ENCODE measurements at regions not wholly inside any gene's neighbourhood (a gene's known extent, or its start where the extent isn't known, plus 50 kb on each side); places are given as distances from the start of the nearest gene placed in this dataset.

DNA sequence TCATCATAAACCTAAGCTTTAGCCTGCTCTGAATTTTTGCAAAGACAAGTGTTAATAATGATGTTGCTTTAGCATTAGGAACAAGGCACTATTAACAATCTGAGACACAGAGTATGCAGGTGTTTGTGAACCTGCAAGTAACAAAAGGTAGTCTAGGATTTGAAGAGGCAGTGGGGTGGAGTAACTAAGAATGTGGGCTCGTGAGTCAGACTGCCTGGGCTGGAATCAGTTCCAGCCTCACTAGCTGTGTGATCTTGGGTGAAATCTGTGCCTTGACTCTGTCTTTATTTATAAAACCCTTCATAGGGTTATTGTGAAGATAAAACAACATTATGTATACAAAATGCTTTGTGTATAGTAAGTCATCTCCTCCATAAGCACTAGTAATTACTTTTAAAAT is 610.6 kb upstream of the CFAP20DC start:
- DNase-seq (ENCODE audit: low read depth): no peak
- H3K4me3 ChIP-seq (ENCODE audit: low read depth, low read length): no peak overlapping the region
- TF ChIP-seq, protein P1, sequence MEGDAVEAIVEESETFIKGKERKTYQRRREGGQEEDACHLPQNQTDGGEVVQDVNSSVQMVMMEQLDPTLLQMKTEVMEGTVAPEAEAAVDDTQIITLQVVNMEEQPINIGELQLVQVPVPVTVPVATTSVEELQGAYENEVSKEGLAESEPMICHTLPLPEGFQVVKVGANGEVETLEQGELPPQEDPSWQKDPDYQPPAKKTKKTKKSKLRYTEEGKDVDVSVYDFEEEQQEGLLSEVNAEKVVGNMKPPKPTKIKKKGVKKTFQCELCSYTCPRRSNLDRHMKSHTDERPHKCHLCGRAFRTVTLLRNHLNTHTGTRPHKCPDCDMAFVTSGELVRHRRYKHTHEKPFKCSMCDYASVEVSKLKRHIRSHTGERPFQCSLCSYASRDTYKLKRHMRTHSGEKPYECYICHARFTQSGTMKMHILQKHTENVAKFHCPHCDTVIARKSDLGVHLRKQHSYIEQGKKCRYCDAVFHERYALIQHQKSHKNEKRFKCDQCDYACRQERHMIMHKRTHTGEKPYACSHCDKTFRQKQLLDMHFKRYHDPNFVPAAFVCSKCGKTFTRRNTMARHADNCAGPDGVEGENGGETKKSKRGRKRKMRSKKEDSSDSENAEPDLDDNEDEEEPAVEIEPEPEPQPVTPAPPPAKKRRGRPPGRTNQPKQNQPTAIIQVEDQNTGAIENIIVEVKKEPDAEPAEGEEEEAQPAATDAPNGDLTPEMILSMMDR (IDR thresholded peaks at IDR 0.05; ENCODE audit: insufficient read depth, low read depth, low read length, missing control alignments): no peak

DNA sequence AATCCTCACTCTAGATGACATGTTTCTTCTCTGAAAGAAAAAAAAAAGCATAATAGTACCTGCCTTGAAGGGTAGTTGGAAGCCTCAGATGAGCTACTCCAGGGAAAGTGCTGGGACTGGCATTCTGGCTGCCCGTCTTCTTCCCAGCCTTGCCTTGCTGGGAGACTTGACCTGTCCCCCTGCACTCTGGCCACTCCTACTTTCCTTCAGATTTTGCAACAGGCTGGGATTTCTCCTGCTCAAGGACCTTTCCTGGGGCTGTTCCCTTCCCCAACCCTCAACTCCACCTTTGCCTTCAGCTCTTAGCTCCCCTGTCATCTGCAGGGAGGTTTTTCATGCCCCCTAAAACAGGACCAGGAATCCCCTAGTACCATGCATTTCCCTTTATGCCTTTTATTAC is 609.9 kb upstream of the CFAP20DC start:
- H3K4me3 ChIP-seq (ENCODE audit: low read depth, low read length): no peak overlapping the region
- TF ChIP-seq, protein P1 (IDR thresholded peaks at IDR 0.05; ENCODE audit: insufficient read depth, low read depth, low read length, missing control alignments): no peak
- no peak for DNase-seq (ENCODE audit: low read depth)

GRCh38 chr3:59658866-59659265 is 609.0 kb upstream of the CFAP20DC start:
- no peak for DNase-seq (ENCODE audit: low read depth)
- TF ChIP-seq, protein P1 (IDR thresholded peaks at IDR 0.05; ENCODE audit: insufficient read depth, low read depth, low read length, missing control alignments): no peak
- no peak overlapping the region for H3K4me3 ChIP-seq (ENCODE audit: low read depth, low read length)

DNA sequence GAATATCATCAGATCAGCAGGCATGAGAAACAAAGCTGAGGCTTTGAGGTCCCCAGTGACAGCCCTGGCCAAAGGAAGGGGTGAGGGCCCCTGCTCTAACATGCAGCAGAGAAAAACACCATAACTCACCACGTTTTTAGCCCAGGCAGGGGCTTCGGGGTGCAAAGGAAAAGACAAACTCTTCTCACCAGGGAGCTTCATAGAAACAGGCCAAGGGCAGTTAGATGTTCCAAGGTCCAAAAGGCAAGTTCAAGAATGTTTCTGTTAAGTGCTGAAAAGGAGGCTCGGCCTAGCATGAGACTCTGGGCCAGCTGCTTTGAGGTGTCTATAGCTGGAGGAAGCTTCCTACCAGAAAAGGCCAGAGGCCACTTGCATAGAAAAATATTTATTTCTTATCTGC is 608.4 kb upstream of the CFAP20DC start:
- DNase-seq (ENCODE audit: low read depth): no peak
- TF ChIP-seq, protein P1 (IDR thresholded peaks at IDR 0.05; ENCODE audit: insufficient read depth, low read depth, low read length, missing control alignments): no peak
- H3K4me3 ChIP-seq (ENCODE audit: low read depth, low read length): no peak overlapping the region

- DNase-seq (ENCODE audit: low read depth): no peak
- TF ChIP-seq, protein P1 (IDR thresholded peaks at IDR 0.05; ENCODE audit: insufficient read depth, low read depth, low read length, missing control alignments): no peak
- no peak overlapping the region for H3K4me3 ChIP-seq (ENCODE audit: low read depth, low read length)
Measured at GRCh38 chr3:59655418-59656015, 605.7 kb upstream of the CFAP20DC start.

DNA sequence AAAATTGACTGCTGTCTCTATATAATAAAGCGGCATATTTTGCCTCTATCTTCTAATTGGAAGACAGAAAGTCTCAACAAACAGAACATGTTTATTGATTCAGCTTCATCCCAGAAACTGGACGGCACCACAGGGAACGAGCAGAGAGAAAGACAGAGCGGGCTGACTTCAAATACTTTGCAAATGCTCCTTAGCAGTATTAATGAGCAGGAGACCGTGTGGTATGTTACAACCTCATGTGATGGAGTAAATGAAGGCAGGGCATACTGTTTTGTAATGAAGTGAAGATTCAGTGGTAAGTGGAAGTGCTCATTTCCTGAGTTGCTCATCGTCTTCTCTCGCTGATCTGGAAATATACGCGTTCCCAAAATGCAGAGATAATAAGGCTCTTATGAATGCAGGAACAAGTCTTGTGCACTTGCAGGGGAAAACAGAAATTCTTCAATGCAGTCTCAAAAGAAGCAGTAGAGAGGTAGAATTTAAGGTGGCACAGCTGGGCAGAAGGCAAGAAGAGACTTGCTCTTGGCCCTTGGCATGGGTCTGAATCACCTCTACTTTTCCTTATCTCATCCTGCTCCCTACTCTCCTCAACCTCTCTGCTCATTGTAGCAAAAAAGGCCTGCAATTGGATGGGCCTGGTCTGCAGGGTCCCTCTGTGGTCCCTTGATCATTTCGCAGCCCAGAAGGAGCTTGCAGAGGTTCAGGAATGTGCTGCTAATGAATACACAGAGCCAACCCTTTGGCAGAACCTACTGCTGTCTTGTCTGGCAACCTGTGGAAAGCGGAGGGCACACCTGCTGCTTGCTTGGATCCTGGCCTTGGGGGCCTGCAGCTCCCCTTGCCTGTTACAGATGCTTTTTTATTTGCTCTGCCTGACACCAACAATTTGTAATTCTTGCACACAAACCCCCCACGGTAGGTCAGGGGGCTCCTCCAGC is 604.9 kb upstream of the CFAP20DC start:
- TF ChIP-seq, protein P1 (IDR thresholded peaks at IDR 0.05; ENCODE audit: insufficient read depth, low read depth, low read length, missing control alignments): no peak
- no peak for DNase-seq (ENCODE audit: low read depth)
- no peak overlapping the region for H3K4me3 ChIP-seq (ENCODE audit: low read depth, low read length)

Data from GM12865 (cell line).